T-helper 2 cell treated with Interferon-gamma antibody and Interleukin-4, amounts not matched to agents 5 μg/mL and 100 μg/mL, for 36 hours (primary cell): ENCODE measurements at regions not wholly inside any gene's neighbourhood (a gene's known extent, or its start where the extent isn't known, plus 50 kb on each side); places are given as distances from the start of the nearest gene placed in this dataset.
"Not testable (repeated sequence)": the region's sequence is repeated elsewhere in the genome, so short reads cannot be mapped to it uniquely, and the experiment has no call there.

Source experiments
- DNase-seq: peaks from one replicate; pipeline ENCODE4 v3.0.0; 2021; ENCODE audit warnings: low spot score
- H3K27ac Mint-ChIP-seq: one replicate; pipeline ENCODE4 v1.8.0; 2021; ENCODE audit warnings: mild to moderate bottlenecking, mixed read lengths
- H3K27me3 Mint-ChIP-seq: one replicate; pipeline ENCODE4 v1.8.0; 2021; ENCODE audit warnings: low read depth, mixed read lengths
- H3K36me3 Mint-ChIP-seq: one replicate; pipeline ENCODE4 v1.8.0; 2021; ENCODE audit warnings: low read depth, mixed read lengths
- H3K4me1 Mint-ChIP-seq: one replicate; pipeline ENCODE4 v1.8.0; 2021; ENCODE audit warnings: low read depth, mixed read lengths
- H3K4me3 Mint-ChIP-seq: one replicate; pipeline ENCODE4 v1.8.0; 2022; ENCODE audit warnings: mild to moderate bottlenecking, moderate library complexity, mixed read lengths
- H3K9me3 Mint-ChIP-seq: one replicate; pipeline ENCODE4 v1.8.0; 2021; ENCODE audit warnings: mixed read lengths

- Mint-ChIP-seq H3K27ac (no peak overlapping the region), H3K4me3 (no peak overlapping the region), H3K36me3 (no peaks in the 10 kb centered on the region), H3K27me3 (peaks cover 7% of the 10 kb centered on the region), H3K4me1 (no peaks in the 10 kb centered on the region), H3K9me3 (no peaks in the 10 kb centered on the region)
- DNase-seq: no peak
Measured at GRCh38 chr1:233744779-233745513, 131.0 kb downstream of the KCNK1 start.

GRCh38 chr1:233750139-233750538 is 136.2 kb downstream of the KCNK1 start:
- H3K27me3 Mint-ChIP-seq: peaks cover 11% of the 10 kb centered on the region
- H3K4me3 Mint-ChIP-seq: no peak overlapping the region
- H3K9me3 Mint-ChIP-seq: no peaks in the 10 kb centered on the region
- no peaks in the 10 kb centered on the region for H3K36me3 Mint-ChIP-seq
- H3K4me1 Mint-ChIP-seq: no peaks in the 10 kb centered on the region
- DNase-seq: no peak
- no peak overlapping the region for H3K27ac Mint-ChIP-seq

- Mint-ChIP-seq H3K9me3 (no peaks in the 10 kb centered on the region), H3K27me3 (peaks cover 6% of the 10 kb centered on the region), H3K4me3 (no peak overlapping the region), H3K4me1 (no peaks in the 10 kb centered on the region), H3K27ac (no peak overlapping the region), H3K36me3 (no peaks in the 10 kb centered on the region)
- no peak for DNase-seq
Measured at GRCh38 chr1:233759665-233760064, 144.8 kb upstream of the SLC35F3 start.

- H3K36me3 Mint-ChIP-seq, H3K4me3 Mint-ChIP-seq, H3K4me1 Mint-ChIP-seq, DNase-seq, H3K9me3 Mint-ChIP-seq, H3K27ac Mint-ChIP-seq: not testable (repeated sequence)
- H3K27me3 Mint-ChIP-seq: peaks cover 18% of the 10 kb centered on the region
Measured at GRCh38 chr1:233764304-233764703, 140.2 kb upstream of the SLC35F3 start.

- Mint-ChIP-seq H3K27me3 (no peaks in the 10 kb centered on the region), H3K36me3 (no peaks in the 10 kb centered on the region), H3K27ac (no peak overlapping the region), H3K4me3 (no peak overlapping the region), H3K9me3 (peaks cover 13% of the 10 kb centered on the region), H3K4me1 (no peaks in the 10 kb centered on the region)
- DNase-seq: no peak
Measured at GRCh38 chr1:233777566-233777965, 126.9 kb upstream of the SLC35F3 start.

- Mint-ChIP-seq H3K4me3 (no peak overlapping the region), H3K9me3 (peaks cover 13% of the 10 kb centered on the region), H3K36me3 (no peaks in the 10 kb centered on the region), H3K27me3 (no peaks in the 10 kb centered on the region), H3K4me1 (no peaks in the 10 kb centered on the region), H3K27ac (no peak overlapping the region)
- DNase-seq: no peak
Measured at GRCh38 chr1:233780049-233780448, 124.4 kb upstream of the SLC35F3 start.

- Mint-ChIP-seq H3K4me1 (no peaks in the 10 kb centered on the region), H3K27ac (no peak overlapping the region), H3K36me3 (no peaks in the 10 kb centered on the region), H3K27me3 (no peaks in the 10 kb centered on the region), H3K4me3 (no peak overlapping the region), H3K9me3 (peaks cover 13% of the 10 kb centered on the region)
- no peak for DNase-seq
Measured at GRCh38 chr1:233782937-233783586, 121.4 kb upstream of the SLC35F3 start.

GRCh38 chr1:233787599-233787998 is 116.9 kb upstream of the SLC35F3 start:
- no peaks in the 10 kb centered on the region for H3K9me3 Mint-ChIP-seq

GRCh38 chr1:233788687-233789086 is 115.8 kb upstream of the SLC35F3 start:
- Mint-ChIP-seq H3K4me3 (no peak overlapping the region), H3K9me3 (no peaks in the 10 kb centered on the region), H3K27me3 (peaks cover 7% of the 10 kb centered on the region), H3K4me1 (no peaks in the 10 kb centered on the region), H3K36me3 (no peaks in the 10 kb centered on the region), H3K27ac (no peak overlapping the region)
- no peak for DNase-seq

More at GRCh38 chr1:233787599-233787998, 116.9 kb upstream of the SLC35F3 start:
- H3K36me3 Mint-ChIP-seq: no peaks in the 10 kb centered on the region
- no peak overlapping the region for H3K4me3 Mint-ChIP-seq
- no peaks in the 10 kb centered on the region for H3K4me1 Mint-ChIP-seq
- no peak overlapping the region for H3K27ac Mint-ChIP-seq
- peaks cover 7% of the 10 kb centered on the region for H3K27me3 Mint-ChIP-seq
- no peak for DNase-seq

- Mint-ChIP-seq H3K4me1 (no peaks in the 10 kb centered on the region), H3K27me3 (peaks cover 10% of the 10 kb centered on the region), H3K36me3 (no peaks in the 10 kb centered on the region), H3K27ac (no peak overlapping the region), H3K4me3 (no peak overlapping the region), H3K9me3 (no peaks in the 10 kb centered on the region)
- no peak for DNase-seq
Measured at GRCh38 chr1:233790121-233790520, 114.4 kb upstream of the SLC35F3 start.

GRCh38 chr1:233790662-233791371 is 113.7 kb upstream of the SLC35F3 start:
- Mint-ChIP-seq H3K4me1 (no peaks in the 10 kb centered on the region), H3K9me3 (no peaks in the 10 kb centered on the region), H3K4me3 (no peak overlapping the region), H3K27me3 (peaks cover 10% of the 10 kb centered on the region), H3K27ac (no peak overlapping the region), H3K36me3 (no peaks in the 10 kb centered on the region)
- DNase-seq: peak; percentile 17

- Mint-ChIP-seq H3K27me3 (peaks cover 10% of the 10 kb centered on the region), H3K4me3 (no peak overlapping the region), H3K9me3 (no peaks in the 10 kb centered on the region), H3K4me1 (no peaks in the 10 kb centered on the region), H3K36me3 (no peaks in the 10 kb centered on the region), H3K27ac (no peak overlapping the region)
- DNase-seq: no peak
Measured at GRCh38 chr1:233791372-233791703, 113.1 kb upstream of the SLC35F3 start.

- Mint-ChIP-seq H3K27ac (no peak overlapping the region), H3K4me1 (no peaks in the 10 kb centered on the region), H3K9me3 (no peaks in the 10 kb centered on the region), H3K4me3 (no peak overlapping the region), H3K27me3 (peaks cover 10% of the 10 kb centered on the region), H3K36me3 (no peaks in the 10 kb centered on the region)
- DNase-seq: no peak
Measured at GRCh38 chr1:233791721-233792120, 112.8 kb upstream of the SLC35F3 start.

GRCh38 chr1:233794863-233795262 is 109.6 kb upstream of the SLC35F3 start:
- Mint-ChIP-seq H3K36me3 (no peaks in the 10 kb centered on the region), H3K9me3 (no peaks in the 10 kb centered on the region), H3K27ac (no peak overlapping the region), H3K4me3 (no peak overlapping the region), H3K27me3 (peaks cover 6% of the 10 kb centered on the region), H3K4me1 (no peaks in the 10 kb centered on the region)
- DNase-seq: no peak
